GM18498 (cell line): ENCODE measurements at regions not wholly inside any gene's neighbourhood (a gene's known extent, or its start where the extent isn't known, plus 50 kb on each side); places are given as distances from the start of the nearest gene placed in this dataset.

Source experiments
- ATAC-seq: cut with Tn5 transposase; IDR thresholded peaks from one replicate; pipeline ENCODE4 v1.9.1; 2021; ENCODE audit warnings: mild to moderate bottlenecking, moderate library complexity; ENCODE audit not compliant: unreplicated experiment

DNA sequence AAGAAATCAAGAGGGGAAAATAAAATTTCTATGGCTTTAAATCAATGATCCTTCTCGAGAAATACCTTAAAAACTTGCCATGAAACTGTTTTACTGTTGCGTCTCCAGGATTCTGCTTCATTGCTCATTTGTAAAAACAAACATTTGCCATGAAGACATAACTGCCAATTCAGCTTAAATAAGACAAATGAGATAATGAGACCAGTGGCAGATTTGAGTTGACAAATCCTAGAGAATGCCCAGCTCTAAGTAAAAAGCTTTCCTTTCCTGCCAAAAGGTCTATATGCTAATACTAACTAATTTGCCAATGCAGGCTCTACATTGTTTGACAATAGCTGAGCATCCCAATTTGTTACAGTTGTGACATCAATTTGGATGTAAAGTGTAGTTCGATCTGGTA, 400.5 kb upstream of the PCDH9 start:
- no peak for ATAC-seq

DNA sequence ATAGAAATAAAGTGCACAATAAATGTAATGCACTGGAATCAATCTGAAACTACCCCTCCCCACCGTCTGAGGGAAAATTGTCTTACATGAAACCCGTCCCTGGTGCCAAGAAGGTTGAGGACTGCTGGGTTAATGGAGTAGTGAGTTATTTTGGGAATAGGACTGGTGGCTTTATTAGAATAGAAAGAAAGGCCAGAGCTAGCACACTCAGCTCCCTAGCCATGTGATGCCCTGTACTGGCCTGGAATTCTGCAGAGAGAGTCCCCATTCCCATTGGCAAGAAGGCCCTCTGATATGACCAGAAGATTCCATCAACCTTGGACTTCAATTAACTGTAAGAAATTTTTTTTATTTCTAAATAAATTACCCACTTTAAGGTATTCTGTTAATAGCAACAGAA, 393.5 kb upstream of the PCDH9 start:
- ATAC-seq = no peak

DNA sequence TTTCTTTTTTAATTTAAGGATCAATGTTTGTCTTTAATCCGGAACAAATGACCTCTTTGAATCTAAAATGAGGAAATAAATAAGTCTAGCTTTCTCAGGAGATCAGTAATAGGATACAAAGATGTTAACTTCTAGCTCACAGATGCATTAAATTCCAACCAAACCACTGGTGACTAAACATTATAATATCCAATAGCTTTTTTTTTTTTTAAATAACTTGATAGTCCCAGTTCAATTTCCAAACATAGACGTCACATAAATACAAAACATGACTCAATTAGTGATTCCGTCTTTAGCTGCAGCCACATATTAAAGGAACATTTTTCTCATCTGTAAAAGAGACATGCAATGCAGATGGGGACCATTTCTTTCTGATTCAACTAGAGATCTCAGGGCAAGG, 390.5 kb upstream of the PCDH9 start:
- no peak for ATAC-seq

DNA sequence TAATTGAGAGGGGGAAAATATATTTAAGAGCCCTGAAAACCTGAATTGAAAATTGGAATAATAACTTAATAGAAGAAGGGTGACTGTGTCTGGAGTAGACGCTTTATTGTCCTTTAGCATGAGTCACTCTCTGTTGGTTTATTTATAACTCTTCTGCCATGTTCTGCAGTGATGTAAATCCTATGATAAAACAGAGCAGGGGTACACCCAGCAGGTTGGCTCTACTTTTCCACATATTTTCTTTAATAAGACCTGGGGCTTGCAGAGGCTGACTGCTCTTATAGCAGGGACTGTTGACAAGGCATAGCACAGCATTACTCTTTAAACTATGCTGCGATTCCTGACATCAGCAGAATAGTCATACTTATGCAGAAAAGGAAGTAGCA, 389.9 kb upstream of the PCDH9 start:
- ATAC-seq = no peak

DNA sequence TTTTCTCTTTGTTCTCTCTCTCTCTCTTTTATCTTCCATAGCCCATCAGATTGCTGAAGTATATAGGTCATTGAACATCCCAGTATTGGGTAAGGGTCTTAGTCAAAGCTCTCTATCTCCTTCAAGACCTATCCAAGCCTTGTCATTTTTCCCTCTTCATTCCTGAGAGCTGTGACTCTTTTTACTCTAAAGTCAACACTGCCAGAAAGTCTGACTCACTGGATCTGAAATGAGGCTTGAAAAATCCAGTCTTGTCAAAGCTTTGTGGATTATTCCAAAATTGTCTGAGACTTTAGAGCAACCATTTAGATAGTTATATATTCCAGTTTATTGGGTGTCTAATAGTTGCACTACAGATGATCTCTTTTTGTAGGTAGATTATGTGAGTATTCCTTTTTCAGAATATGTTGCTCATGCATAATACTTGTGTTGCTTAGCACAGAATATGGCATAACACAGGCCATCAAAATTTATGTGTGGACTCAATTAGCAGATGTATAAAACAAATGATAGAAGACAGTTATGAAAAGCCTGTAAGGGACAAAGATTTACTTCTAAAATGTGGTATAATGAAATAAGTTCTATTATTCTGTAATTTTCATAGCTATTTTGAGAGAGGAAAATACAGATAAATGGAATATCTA, 389.3 kb upstream of the PCDH9 start:
- ATAC-seq = no peak

DNA sequence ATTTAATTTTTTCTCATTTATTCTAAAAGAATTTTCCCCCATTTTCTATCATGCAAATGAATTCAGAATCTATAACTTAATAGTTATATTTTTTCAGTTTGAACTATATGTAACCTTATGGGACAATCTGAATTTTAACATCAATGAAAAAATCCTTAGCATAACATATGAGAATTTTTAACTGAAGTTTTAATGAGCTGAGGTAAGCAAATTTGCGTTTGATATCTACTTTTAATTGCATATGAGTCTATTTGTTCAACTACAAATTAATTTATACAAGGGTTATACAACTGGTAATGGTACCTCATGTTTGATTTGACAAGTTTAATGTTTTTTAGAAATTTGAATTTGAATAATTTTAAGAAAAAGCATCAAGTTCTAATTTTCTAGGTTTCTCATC, 384.4 kb upstream of the PCDH9 start:
- ATAC-seq = no peak

DNA sequence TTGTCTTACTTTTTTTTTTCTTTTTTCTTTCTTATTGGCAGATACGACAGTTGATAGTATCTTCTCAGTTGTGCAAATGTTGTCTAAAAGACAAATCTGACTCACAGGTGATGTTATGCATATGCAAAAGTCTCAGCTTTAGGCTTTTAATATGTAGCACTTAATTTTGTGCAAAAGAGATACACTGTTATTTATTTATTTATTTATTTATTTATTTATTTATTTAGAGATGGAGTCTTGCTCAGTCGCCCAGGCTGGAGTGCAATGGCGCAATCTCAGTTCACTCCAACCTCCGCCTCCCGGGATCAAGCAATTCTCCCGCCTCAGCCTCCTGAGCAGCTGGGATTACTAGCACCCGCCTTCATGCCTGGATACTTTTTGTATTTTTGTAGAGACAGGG, 383.9 kb upstream of the PCDH9 start:
- no peak for ATAC-seq

DNA sequence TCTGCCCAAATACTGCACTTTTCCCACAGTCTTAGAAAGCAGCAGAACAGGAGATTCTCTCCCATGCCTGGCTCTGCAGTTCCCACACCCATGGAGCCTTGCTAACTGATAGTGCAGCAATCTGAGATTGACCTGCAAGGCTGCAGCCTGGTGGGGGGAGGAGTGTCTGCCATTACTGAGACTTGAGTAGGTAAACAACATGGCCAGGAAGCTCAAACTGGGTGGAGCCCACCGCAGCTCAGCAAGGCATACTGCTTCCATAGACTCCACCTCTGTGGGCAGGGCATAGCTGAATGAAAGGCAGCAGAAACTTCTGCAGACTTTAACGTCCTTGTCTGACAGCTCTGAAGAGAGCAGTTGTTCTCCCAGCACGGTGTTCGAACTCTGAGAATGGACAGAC, 358.5 kb upstream of the PCDH9 start:
- ATAC-seq = no peak

DNA sequence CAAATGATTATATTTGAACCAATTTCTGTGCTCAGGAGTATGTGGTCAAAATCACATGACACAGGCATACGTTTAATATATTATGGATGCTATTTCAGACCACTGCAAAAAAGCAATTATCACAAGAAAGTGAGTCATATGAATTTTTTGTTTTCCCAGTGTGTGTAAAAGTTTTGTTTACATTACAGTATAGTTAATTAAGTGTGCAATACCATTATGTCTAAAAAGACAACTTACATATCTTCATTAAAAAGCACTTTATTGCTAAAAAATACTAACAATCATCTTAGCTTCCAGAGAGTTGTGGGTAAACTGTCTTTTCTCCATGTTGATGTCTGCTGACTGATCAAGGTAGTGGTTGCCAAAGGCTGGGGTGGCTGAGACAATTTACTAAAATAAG, 347.2 kb upstream of the PCDH9 start:
- ATAC-seq = no peak

DNA sequence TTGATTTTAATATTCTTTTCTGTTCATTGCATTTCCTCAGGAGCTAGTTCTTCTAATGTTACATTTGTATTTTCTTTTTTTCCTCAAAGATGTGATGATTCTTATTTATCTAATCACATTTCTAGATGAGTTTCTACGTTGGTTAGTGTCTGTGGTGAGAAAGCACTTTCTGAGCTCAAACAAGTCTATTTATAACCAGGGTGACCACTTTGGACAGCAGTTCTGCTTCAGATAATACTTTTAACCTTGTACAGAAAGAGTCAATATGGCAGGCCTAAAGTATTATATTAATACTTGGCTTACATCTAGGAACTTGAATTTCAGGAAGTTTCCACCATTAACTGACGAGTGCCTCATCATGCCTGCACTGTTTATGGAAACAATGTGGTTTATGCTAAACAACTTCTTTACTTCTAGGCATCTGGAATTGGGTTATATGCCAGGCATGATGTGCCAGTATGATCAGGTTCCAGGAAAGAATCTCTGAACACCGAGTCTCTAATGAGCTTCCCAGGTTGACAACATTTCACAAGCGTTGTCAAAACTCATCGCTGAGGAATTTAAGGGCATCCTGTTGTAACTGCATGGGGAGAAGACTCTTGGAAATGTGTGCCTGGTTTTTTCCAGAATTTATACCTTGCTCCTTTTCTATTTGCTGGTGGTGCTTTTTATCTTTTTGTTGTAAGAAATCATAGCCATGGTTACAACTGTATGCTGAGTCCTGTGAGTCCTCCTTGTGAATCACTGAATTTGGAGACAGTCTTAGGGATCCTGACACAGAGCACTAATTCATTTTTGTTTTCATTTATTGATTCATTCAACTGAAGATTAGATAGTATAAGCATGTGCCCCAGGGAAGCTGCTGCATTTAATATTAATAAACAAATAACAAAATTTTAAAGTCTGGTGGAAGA, 344.4 kb upstream of the PCDH9 start:
- ATAC-seq = no peak

DNA sequence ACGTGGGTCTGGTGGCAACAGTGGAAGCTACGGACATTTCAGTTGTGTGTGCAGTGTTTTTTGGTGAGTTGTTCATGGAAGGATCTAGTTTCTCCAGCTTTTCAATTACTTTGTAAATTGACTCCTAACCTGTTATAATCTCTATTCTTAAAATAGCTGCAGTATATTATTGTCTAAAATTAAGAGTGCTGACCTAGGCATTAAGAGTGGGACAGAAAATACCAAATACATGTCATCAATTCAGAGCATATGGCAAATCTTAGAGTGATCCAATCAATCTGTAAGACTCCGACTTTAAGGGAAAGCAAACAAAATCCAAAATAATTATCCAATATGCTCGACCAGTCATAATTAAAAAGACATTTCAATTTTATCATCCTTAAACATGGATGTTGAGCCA, 338.1 kb upstream of the PCDH9 start:
- ATAC-seq = no peak

DNA sequence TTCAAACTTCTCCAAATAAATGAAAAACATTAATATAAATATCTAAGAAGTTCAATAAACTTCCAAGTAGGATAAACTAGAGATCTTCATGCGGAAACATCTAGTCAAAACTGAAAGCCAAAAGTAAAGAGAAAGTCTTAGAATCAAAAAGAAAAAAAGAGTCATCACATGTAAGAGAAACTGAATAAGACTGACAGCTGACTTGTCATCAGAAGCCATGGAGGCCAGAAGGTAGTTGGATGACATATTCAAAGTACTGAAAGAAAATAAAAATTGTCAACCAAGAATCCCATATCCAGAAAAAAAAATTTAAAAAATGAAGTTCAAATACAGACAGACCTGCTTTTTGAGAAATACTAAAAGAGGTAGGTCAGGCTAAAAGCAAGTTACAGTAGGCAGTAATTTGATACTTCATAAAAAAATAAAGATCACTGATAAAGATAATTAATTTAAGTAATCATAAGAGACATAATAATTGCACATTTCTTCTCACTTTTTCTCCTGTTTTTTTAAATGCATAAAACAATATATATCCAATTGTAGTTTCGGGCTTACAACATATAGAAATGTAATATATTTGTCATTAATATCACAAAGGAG, 327.6 kb upstream of the PCDH9 start:
- ATAC-seq = no peak

DNA sequence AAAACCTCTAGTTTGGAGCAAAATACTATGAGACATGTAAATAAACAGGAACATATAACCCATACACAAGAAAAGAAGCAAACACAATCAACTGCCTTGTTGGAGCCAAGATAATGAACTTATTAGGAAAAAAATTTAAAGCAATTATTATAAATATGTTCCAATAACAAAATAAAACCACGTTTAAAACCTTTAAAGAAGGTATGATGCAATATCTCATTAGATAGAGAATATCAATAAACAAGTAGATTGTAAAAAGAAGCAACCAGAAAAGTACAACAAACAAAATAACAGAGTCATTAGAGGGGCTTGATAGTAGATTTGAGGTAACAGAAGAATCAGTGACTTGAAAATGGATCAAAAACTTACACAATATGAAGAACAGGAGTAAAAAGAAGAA, 327.0 kb upstream of the PCDH9 start:
- ATAC-seq = no peak

DNA sequence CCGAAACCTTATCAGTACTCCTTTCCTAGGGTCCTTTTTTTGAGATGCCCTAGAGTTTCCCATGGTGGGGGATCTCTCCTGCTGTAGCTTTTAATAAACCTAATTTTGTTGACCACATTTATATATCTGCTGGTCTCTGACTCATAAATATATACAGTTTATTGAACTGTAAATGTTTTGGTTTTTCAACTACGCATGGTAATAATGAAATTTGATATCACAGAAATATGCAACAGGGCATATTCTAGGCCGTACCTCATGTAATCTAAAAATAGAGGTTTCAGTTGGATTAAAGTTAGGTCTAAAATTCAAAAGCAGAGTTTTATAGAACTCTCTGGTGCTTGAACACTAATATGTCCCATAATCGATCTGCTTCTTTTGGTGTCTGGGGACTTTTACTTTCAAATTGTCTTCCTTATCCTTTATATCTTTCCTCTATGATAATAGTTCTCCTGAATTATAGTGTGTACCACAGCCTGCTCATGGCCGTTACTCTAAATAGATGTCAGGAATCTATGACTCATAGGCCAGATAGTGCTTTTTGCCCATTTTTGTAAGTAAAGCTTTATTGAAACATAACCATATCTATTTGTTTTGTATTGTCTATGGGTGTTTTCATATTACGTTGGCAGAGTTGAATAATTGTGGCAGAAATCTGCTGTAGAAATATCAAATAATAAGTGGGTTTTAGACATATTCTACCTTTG, 324.8 kb upstream of the PCDH9 start:
- ATAC-seq = no peak

DNA sequence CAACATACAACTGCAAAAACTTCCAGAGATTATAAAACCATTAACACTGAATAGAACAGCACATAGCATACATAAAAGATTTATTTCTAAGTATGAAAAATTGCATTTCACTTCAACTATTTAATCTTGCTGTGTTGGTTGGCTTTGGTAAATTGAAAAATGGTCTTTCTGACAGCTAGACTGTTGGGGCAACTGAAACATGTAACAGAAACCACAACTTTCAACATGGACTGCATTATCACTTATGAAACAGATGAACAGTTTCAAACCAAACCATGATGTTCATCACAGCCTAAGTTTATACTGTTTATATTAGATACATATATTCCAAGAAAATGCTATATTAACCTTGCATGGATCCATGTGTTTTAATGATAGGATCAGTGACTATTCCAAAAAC, 324.1 kb upstream of the PCDH9 start:
- ATAC-seq = peak; percentile 85

DNA sequence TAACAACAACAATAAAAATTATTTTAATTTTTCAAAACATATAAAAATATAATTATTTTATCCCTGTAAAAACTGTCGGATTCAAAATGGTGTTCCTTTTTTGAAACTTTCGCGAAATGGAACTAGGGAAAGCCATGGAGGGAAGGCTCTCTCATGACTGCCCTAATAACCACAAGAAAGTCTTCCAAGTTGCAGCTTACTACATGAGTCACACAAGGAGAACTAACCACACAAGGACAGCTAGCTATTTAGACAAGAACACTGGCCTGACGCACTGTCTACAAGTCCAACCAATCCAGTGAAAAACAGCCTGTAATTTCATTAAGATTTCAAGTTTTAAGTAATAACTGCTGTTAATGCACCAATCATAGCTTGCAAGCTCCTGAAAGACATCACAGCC, 319.2 kb upstream of the PCDH9 start:
- no peak for ATAC-seq

DNA sequence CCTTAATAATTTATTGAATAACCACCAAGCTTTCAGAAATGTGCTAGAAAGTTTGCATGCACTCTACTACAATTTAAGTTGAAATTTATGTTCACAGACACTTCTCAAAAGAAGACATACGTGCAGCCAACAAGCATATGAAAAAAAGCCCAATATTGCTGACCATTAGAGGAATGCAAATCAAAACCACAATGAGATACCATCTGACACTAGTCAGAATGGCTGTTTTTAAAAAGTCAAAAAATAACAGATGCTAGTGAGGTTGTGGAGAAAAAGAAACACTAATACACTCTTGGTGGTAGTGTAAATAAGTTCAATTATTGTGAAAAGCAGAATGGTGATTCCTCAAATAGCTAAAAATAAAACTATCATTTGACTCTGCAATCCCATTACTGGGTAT, 308.8 kb upstream of the PCDH9 start:
- ATAC-seq = no peak

DNA sequence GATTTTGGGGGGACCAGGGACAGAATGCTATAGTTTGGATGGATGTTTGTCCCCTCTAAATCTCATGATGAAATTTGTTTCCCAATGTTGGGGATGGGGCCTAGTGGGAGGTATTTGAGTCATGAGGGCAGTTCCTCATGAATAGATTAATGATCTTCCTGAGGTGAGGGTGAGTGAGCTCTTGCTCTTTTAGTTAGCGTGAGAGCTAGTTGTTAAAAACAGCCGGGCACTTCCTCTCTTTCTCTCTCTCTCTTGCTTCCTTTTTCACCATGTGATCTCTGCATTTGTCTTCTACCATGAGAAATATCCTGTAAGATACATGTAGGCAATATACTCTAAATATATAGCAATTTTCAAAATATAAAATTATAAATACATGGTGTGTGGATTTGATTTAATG, 290.8 kb upstream of the PCDH9 start:
- ATAC-seq = peak; percentile 55

DNA sequence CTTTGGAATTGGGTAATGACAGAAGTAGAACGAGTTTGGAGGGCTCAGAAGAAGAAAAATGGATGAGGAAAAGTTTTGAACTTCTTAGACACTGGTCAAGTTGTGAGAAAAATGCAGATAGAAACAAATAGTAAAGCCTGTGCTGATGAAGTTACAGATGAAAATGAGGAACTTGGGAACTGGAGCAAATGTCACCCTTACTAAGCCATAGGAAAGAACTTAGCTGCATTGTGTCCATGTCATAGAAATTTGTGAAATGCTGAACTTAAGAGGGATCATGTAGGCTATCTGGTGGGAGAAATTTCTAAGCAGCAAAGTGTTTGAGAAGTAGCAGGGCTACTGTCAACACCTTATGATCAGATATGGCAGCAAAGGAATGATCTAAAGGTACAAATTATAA, 289.2 kb upstream of the PCDH9 start:
- no peak for ATAC-seq

DNA sequence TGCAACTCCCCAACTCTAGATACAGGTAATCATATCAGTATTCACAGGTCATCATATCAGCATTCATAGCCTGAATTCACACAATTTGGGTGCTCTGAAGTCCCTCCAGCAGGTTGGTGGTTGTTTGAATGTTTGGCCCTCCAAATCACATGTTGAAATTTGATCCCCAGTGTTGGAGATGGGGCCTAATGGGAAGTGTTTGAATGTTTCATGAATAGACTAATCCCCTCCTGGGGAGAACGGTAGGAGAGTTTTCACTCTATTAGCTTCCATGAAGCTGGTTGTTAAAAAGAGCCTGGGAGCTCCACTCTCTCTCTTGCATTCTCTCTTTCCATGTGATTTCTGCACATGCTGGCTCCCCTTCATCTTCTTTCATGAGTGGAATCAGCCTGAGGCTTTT, 288.6 kb upstream of the PCDH9 start:
- ATAC-seq = no peak

DNA sequence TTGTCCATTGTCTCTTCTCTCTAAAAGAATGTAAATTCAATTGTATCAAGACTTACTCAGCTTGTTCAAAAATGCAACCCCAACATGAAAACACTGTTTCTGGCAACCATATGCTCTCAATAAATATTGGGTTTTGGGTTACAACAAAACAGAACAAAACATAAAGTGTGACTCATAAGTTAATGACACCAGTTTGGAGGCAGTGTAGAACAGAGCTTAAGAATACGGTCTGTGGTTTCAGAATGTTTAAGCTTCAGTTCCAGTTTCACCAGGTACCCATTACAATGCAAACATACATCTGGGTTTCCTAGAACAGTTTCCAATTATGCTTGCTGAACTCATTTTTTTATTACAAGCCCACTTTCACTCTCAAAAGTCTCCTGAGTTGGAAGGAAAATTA, 285.8 kb upstream of the PCDH9 start:
- peak; percentile 97 for ATAC-seq

DNA sequence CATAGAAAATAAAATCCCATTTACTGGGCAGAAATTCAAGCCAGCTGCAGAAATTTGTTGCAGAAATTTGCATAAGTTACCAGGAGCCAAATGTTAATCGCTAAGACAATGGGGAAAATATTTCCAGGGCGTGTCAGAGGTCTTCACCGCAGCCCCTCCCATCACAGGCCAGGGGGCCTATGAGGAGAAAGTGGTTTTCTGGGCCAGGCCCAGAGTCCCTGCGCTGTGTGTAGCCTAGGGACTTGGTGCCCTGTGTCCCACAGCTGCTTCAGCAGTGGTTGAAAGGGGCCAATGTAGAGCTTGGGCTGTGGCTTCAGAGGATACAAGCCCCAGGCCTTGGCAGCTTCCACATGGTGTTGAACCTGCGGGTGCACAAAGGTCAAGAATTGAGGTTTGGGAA, 278.9 kb upstream of the PCDH9 start:
- ATAC-seq = no peak
